Astrocyte (in vitro differentiated cells and primary cell): ENCODE measurements at regions not wholly inside any gene's neighbourhood (a gene's known extent, or its start where the extent isn't known, plus 50 kb on each side); places are given as distances from the start of the nearest gene placed in this dataset.

ENCODE experiments used
- CTCF ChIP-seq: IDR thresholded peaks from 2 replicates; pipeline ENCODE4 v1.5.1; 2011; ENCODE audit warnings: low read depth, mild to moderate bottlenecking, inconsistent platforms, low read length, moderate library complexity; ENCODE audit not compliant: insufficient read depth
- EZH2 ChIP-seq: IDR thresholded peaks from 2 replicates; pipeline ENCODE4 v1.6.1; 2012; ENCODE audit warnings: mild to moderate bottlenecking, low read length, inconsistent platforms; ENCODE audit not compliant: insufficient read depth

- TF ChIP-seq CTCF (no peak), EZH2 (no peak)
Measured at GRCh38 chr11:115889712-115890111, 385.5 kb upstream of the CADM1 start.
